ENCODE measurements at regions not wholly inside any gene's neighbourhood (a gene's known extent, or its start where the extent isn't known, plus 50 kb on each side); places are given as distances from the start of the nearest gene placed in this dataset.

DNA sequence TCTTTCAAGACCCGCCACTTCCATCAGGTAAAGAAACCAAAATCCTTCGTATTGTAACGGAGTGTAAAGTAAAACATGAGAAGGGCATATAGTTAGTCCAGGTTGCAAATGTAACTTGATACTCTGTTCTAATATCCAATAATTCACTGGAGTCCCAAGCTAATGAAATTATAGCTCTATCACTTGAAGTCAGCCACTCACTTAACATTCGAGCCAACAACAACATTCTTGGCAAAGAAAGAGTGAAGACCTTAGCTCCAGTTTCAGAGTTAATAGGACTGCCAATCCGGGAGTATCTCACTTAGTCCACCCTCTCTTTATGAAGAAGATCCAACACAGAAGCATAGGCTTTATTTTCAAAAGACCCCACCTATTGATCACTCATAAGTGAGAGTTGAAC lies 298.0 kb upstream of the SOX11 start:
- peak; percentile 58 for DNase-seq (ENCODE audit: low read depth, low spot score)

DNA sequence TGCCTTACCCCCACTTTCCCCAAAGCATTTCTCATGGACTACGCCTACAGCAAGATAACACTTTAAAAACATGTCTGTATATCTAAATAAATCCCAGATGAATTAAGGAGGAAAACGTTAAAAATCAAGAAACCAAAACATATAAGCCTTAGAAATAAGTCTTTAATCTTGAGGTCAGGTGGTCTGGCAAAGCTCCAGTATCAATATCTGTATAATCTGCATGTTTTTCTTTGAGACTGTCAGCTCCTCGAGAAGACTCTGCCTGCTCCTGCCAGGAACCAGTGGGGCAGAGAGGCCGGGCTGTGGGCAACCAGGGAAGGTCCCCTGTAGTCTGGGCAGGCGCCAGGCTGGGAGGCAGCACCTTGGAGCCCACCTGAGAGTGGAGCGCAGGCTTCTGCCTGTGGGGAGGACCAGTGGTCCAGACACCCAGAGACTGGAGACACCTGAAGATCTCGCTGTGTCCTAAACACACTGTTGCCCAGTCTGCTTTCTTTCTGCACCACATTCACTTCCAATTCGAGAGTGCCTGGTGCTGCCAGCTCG lies 291.0 kb upstream of the SOX11 start:
- peak; percentile 51 for DNase-seq (ENCODE audit: low read depth, low spot score)

GRCh38 chr2:5403392-5403791 lies 288.8 kb upstream of the SOX11 start:
- no peak for DNase-seq (ENCODE audit: low read depth, low spot score)

DNA sequence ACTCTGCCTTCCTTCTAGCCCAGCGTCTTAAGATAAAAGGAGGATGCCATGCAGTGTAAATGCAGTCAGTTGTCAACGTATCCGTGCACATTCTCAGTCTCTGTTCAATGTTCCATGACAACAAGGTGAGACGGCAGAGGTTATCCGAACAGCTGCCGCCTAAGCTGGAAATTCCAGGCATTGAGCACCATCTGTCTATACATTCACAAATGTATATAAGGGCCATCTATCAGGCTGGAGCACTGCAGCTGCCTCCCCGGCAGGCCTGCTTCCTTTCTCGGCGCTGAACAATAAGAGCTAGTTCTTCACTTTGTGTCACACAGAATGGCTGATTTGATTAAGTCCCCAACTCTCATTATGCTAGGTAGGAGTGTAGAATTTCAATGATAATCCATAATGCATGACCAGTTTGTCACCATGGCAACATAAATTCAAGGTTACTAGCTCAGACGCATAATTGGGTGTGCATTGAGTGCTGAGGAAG lies 282.2 kb upstream of the SOX11 start:
- DNase-seq (ENCODE audit: low read depth, low spot score), result peak; percentile 22

- no peak for DNase-seq (ENCODE audit: low read depth, low spot score)
These were observed 281.0 kb upstream of the SOX11 start for GRCh38 chr2:5410991-5411700.

GRCh38 chr2:5412001-5412400 lies 280.2 kb upstream of the SOX11 start:
- DNase-seq (ENCODE audit: low read depth, low spot score), result no peak

DNA sequence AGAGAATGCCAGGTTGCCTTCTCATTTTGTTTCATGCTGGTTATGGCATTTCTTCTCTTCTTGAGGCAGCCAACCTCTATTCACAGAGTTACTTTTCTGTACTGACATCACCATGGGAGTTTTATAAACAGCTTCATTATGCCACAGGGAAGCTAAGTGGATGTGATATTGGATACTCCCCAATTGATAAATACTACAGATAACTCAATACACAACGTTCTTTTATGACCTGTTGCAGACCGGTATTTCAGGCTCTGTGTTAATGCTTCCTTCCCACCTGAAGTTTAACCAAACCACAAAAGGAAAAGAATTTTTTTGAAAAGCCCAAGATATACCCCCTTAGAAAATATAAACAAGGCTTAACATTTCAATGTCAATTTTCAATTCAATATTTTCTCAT lies 258.3 kb upstream of the SOX11 start:
- no peak for DNase-seq (ENCODE audit: low read depth, low spot score)

DNA sequence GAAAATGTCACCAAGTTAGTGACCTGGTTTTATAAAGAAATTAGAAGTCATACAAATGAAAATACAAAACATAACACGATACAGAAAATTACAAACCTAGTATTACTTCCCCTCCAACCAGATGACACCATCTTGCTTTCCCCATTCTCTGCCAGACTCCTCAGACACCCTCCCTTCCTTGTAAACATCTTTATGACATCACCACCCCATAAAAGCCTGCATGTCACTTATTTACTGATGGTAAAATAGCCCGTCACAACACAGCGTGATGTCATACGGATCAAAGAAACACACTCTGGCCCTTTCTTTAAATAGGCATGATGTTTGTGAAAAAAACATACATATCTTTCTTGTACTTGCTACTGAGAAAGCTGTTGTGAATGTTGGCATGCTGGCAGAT lies 254.8 kb upstream of the SOX11 start:
- no peak for DNase-seq (ENCODE audit: low read depth, low spot score)

DNA sequence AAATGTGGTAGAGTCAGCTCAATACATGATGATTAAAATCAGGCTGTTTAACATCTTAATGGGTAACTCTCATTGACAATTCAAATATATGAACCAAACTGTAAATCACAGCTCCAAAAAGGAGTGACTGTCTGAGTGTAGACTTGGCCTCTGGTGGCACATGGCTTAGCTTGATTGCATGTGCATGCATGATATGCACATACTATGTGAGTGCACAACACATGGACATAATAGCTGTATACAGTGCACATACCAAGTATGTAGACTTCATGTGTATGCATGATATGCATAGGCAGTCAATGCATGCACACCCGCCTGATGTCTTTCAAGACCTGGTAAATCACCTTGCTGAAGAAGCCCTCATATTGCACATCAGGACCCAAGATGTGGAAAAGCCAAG lies 252.0 kb upstream of the SOX11 start:
- no peak for DNase-seq (ENCODE audit: low read depth, low spot score)

GRCh38 chr2:5442736-5443135 lies 249.4 kb upstream of the SOX11 start:
- DNase-seq (ENCODE audit: low read depth, low spot score), result no peak

DNA sequence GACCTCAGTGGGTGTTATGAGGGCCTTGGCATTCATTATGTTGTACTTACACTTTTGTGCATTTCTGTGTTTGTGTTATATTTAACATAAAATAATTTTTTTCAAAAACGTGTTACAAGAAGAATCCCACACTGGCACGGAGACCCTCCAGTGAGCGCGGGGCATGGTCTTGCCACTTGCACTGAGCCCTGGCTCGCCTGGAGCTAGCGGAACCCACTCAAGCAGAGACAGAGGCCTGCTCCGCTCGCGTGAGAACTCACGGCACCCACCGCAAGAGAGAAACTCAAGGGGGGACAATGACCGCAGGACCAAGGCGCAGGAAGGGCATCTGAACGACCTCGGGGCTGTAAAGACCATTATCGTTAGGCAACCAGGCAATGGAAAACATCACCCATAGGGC lies 248.0 kb upstream of the SOX11 start:
- DNase-seq (ENCODE audit: low read depth, low spot score), result no peak

DNA sequence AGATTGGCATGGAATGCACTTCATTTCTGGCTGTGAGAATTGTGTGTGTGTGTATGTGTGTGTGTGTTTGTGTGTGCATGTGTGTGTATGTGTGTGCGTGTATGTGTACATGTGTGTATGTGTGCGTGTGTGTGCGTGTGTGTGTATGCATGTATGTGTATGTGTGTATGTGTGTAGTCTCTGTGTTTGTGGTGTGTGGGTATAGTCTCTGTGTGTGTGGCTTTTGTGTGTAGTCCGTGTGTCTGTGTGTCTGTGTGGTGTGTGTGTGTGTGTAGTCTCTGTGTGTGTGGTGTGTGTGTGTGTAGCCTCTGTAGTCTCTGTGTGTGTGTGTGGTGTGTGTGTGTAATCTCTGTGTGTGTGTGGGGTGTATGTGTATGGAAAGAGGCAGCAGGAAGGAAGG lies 247.3 kb upstream of the SOX11 start:
- DNase-seq (ENCODE audit: low read depth, low spot score), result no peak

DNA sequence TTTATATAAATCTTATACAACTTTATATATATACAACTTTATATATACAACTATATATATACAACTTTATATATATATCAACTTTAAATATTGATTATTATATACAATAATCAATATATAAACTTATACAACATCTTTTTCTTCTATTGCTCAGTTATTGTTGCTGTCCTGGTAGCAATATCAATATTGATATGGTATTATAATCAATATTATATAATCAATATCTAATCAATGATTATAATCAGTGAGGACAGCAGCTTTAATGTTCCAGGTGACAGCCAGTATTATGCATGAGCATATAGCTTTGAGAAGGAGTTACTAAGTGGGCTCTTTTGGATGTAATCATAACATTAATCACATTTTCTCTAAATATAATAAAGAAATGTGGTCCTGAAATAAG lies 242.3 kb upstream of the SOX11 start:
- DNase-seq (ENCODE audit: low read depth, low spot score), result no peak

DNA sequence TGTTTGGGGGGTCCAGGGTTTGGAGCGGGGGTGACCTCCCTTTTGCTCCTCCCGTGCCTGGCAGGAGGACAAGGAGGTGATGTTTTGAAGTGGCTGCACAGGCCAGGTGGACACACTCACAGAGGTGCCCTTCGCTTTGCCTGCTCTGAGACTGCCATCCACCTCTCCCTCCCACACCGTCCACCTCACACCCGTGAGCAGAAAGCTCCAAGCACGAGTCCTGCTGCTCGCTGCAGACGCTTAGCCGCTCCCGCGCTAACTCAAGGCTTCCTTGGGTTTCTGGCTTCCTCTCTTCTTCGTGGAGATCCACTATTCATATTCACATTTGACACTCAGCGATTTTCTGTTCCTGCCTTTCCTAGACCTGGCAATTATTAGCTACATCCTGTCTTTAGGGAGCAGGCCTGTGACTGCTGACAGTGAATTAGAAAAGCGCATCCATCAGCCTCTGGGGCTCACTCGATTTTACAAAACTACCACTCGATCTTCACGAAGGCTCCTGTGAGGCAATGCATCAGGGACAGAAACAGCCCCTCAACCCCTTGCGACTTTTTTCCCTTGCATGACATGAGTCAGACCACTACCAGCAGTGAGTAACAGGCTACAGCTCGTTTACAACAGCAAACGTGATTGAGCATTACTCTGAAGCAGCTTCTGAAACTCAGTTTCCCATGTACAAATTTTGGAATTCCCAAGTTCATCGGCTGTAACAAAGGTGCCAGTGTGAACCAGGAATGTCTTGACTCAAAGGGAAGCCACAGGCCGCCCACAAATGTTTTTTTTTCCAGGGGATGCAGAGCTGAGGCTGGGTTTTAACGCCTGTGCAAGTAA lies 238.7 kb upstream of the SOX11 start:
- peak; percentile 93 for DNase-seq (ENCODE audit: low read depth, low spot score)

DNA sequence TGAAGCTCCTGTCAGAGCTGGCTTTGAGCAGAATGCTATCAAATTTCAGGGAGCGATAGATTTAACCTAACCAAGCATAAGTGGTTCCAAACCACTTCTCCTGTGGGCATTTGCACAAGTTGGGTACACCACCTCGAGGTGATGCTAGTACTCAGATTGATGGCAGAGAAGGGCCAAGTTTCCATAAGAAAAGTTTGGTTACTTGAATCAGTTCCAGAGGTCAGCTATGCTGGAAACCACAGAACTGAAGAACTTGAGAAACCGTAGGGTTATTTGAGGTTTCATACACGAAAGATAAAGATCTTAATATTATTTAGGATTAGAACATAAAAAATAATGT lies 238.2 kb upstream of the SOX11 start:
- no peak for DNase-seq (ENCODE audit: low read depth, low spot score)

DNA sequence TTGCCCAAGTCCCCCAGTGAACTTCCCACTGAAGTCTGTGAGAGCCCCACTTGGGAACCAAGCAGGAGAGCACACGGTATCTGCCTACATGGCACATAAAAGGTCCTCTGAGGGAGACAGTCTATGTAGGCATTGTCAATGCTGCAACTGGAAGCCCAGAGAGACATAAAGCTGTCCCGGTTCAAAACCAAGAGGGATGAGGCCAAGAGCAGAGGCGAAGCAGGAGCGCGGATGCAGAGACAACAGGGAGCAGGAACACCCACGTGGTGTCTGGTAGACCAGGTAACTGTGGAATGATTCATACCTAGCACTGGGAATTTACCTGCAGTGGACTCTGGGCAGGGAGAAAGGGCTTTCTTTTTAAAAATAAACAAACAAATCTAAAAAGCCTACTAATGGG lies 233.1 kb upstream of the SOX11 start:
- DNase-seq (ENCODE audit: low read depth, low spot score), result no peak

- peak; percentile 9 for DNase-seq (ENCODE audit: low read depth, low spot score)
These were observed 227.5 kb upstream of the SOX11 start for GRCh38 chr2:5464657-5465056.

- no peak for DNase-seq (ENCODE audit: low read depth, low spot score)
These were observed 226.3 kb upstream of the SOX11 start for GRCh38 chr2:5465859-5466258.

DNA sequence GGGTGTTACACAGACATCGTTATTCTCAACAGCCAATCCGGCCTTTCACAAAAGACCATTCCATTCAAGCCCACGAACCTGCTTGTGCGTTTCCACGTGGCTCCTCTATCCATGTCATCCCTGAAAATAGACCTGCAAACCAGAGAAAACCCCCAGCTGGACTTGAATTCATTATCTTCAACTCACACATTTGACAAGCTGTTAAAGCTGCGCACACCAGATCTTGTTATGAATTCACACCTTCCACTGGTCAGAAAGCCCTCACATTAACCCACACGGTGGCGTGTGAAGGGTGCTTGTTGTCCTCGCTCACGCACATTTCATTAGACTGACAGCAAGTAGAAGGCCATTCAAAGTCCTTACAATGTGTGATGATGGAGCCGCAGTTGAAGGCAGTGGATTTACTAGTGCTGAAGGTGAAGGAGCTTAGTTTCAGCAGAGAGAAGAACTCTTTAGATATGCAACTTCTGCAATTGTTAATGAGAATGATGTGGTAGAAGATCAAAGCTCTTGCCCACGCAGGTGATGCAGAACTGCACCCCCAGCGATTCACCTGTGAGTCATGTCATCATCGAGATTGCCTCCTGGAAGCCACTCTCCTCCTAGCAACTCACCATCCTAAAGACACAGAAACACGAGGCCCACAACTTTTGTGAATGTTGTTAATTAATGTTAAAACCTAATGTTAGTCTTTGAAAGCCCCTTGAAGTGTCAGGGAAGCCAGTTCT lies 224.8 kb upstream of the SOX11 start:
- no peak for DNase-seq (ENCODE audit: low read depth, low spot score)

- peak; percentile 10 for DNase-seq (ENCODE audit: low read depth, low spot score)
These were observed 219.5 kb upstream of the SOX11 start for GRCh38 chr2:5472673-5473072.

DNA sequence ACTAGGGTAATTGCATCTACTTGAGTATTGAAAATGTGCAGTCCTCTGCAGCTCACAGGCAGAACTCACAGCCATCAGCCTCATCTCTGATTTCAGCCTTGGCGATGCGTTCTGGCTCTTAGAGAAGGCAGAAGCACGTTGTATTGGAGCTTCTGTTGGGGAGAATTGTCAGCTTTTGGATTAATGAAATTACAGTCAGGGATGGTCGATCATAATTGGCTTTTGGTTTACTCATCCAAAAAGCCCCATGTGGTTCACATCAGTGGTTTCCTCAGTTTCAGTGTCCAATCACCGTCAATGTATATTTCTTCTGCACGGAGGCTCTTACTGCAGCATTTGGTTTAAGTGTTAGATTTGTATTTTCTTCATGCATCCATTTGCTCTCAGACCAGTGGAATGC lies 218.5 kb upstream of the SOX11 start:
- DNase-seq (ENCODE audit: low read depth, low spot score), result no peak

GRCh38 chr2:5474716-5475115 lies 217.5 kb upstream of the SOX11 start:
- no peak for DNase-seq (ENCODE audit: low read depth, low spot score)
